ENCODE measurements at regions not wholly inside any gene's neighbourhood (a gene's known extent, or its start where the extent isn't known, plus 50 kb on each side); places are given as distances from the start of the nearest gene placed in this dataset.

DNA sequence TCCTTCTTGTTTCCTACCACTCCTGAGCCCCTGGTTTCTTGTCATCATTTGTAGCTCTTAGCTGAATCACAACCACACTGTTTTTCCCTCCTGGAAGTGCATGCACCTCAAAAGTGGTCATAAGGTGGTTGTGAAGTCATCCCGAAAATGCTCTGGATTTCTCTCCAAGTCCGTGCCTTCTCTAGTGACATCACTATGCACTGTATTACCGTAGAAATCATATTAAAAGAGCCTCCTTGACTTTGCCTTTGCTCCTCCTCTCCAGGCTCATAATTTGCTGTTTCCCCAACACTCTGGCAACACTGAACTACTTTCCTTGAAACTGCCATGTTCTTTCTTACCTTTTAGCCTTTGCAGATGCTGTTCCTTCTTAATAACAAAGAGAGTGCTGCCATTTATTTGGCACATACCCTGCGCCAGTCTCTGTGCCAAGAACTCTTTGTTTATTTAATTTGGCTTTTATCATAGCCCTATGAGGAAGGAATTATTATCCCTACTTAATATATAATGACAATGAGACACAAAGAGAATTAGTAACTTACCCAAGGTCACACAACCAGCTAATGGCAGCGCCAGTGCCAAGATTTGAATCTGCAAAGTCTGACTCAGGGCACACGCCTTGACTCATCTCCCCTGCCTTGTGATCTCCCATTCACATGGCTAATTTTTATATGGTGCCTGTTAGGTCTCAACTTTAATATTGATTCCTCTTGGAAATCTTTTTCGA, 115.4 kb downstream of the KIF4B start:
- FAIRE-seq, result no peak
- intact Hi-C loops (cut with micrococcal nuclease), result no loop called here
- Histone ChIP-seq H3K9me3 (replicated peaks; ENCODE audit: control insufficient read depth, insufficient read depth, low read depth, low read length) (no peaks in the 10 kb centered on the region), H4K20me1 (replicated peaks; ENCODE audit: control insufficient read depth, insufficient read depth, low read length) (no peaks in the 10 kb centered on the region), H3K9ac (ENCODE audit: insufficient read depth in 1 of 2, low read depth in 2 of 2, low read length in 2 of 2) (no peak overlapping the region), H2AFZ (ENCODE audit: low read depth, low read length) (no peak overlapping the region), H3K79me2 (ENCODE audit: control insufficient read depth, insufficient read depth, low read length) (no peaks in the 10 kb centered on the region), H3K4me3 (no peak overlapping the region), H3K4me1 (replicated peaks in 1 of 2; ENCODE audit: control insufficient read depth in 2 of 2, insufficient read depth in 2 of 2, low read length in 2 of 2) (no peaks in the 10 kb centered on the region), H3K27me3 (ENCODE audit: control insufficient read depth in 2 of 2, insufficient read depth in 2 of 2, low read length in 2 of 2) (no peaks in the 10 kb centered on the region; a peak in 1 of 5 replicates), H3K27ac (ENCODE audit: extremely low read depth, low read depth, low read length) (no peak overlapping the region), H3K9me1 (ENCODE audit: control insufficient read depth, insufficient read depth, low read length) (no peaks in the 10 kb centered on the region), H3K4me2 (ENCODE audit: insufficient read depth, low read length) (no peak overlapping the region), H3K36me3 (ENCODE audit: control insufficient read depth, insufficient read depth, low read length) (no peaks in the 10 kb centered on the region)
- no peak for TF ChIP-seq EP300 (IDR thresholded peaks at IDR 0.05; ENCODE audit: low read length)
- no peak for ATAC-seq
- in situ Hi-C loops (cut with MboI), result no loop called here
- whole genome bisulfite sequencing (ENCODE audit: insufficient coverage, low coverage, missing lambda C conversion rate), result 0% methylated on average over 7 of the region's 7 CpGs
- BruUV-seq (replicated peaks), result no TSS peak
- ChIA-PET POLR2A (no interaction called here), CTCF (ENCODE audit: low intra/inter-chr PET ratio) (no interaction called here)
- DNase-seq (ENCODE audit: extremely low read depth in 1 of 4, low spot score in 3 of 4), result no peak

DNA sequence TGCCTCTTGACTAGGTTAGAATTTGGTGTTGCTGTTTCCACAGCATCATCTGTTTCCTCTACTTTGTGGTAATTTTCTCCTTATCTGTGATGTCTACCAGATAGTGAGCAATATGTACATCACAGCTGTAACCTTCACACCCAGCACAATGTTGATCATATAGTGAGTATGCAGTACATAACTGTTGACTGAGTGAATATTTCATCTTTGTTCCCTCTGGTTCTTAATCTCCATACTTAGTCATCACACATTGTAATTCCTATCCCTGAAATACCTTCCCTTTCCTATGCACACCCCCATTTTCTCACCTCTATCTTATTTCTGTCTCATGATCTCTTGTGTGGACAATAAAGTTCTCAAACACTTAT, 115.9 kb downstream of the KIF4B start:
- Histone ChIP-seq H3K9ac (ENCODE audit: insufficient read depth in 1 of 2, low read depth in 2 of 2, low read length in 2 of 2) (no peak overlapping the region), H3K4me2 (ENCODE audit: insufficient read depth, low read length) (no peak overlapping the region), H3K36me3 (ENCODE audit: control insufficient read depth, insufficient read depth, low read length) (no peaks in the 10 kb centered on the region), H3K9me1 (ENCODE audit: control insufficient read depth, insufficient read depth, low read length) (no peaks in the 10 kb centered on the region), H3K79me2 (ENCODE audit: control insufficient read depth, insufficient read depth, low read length) (no peaks in the 10 kb centered on the region), H4K20me1 (replicated peaks; ENCODE audit: control insufficient read depth, insufficient read depth, low read length) (no peaks in the 10 kb centered on the region), H3K4me3 (no peak overlapping the region), H3K9me3 (replicated peaks; ENCODE audit: control insufficient read depth, insufficient read depth, low read depth, low read length) (no peaks in the 10 kb centered on the region), H2AFZ (ENCODE audit: low read depth, low read length) (no peak overlapping the region), H3K27me3 (ENCODE audit: control insufficient read depth in 2 of 2, insufficient read depth in 2 of 2, low read length in 2 of 2) (no peaks in the 10 kb centered on the region; a peak in 1 of 5 replicates), H3K4me1 (replicated peaks in 1 of 2; ENCODE audit: control insufficient read depth in 2 of 2, insufficient read depth in 2 of 2, low read length in 2 of 2) (no peaks in the 10 kb centered on the region), H3K27ac (ENCODE audit: extremely low read depth, low read depth, low read length) (no peak overlapping the region)
- FAIRE-seq, result no peak
- POLR2A ChIA-PET, result no interaction called here
- no peak for DNase-seq (ENCODE audit: extremely low read depth in 1 of 4, low spot score in 3 of 4)
- TF ChIP-seq ZNF444 (CRISPR knock-in tag; IDR thresholded peaks at IDR 0.05) (no peak), RFX5 (IDR thresholded peaks at IDR 0.05; ENCODE audit: low read depth, low read length) (no peak), MCM2 (IDR thresholded peaks at IDR 0.05; ENCODE audit: low read depth) (no peak), ILF3 (IDR thresholded peaks at IDR 0.05; ENCODE audit: borderline replicate concordance) (no peak), SMC3 (conservative IDR thresholded peaks at IDR 0.05; ENCODE audit: insufficient read depth, low read depth, low read length) (no peak), ZNF695 (CRISPR knock-in tag; IDR thresholded peaks at IDR 0.05) (no peak), FOXA3 (CRISPR knock-in tag; conservative IDR thresholded peaks at IDR 0.05 in 1 of 2, IDR thresholded peaks at IDR 0.05 in 1 of 2) (no peak)
- CTCF ChIA-PET (ENCODE audit: low intra/inter-chr PET ratio), result no interaction called here
- in situ Hi-C loops (cut with MboI), result no loop called here
- intact Hi-C loops (cut with micrococcal nuclease), result no loop called here
- no peak for ATAC-seq
- no TSS peak for BruUV-seq (replicated peaks)
